ENCODE measurements at regions not wholly inside any gene's neighbourhood (a gene's known extent, or its start where the extent isn't known, plus 50 kb on each side); places are given as distances from the start of the nearest gene placed in this dataset.

DNA sequence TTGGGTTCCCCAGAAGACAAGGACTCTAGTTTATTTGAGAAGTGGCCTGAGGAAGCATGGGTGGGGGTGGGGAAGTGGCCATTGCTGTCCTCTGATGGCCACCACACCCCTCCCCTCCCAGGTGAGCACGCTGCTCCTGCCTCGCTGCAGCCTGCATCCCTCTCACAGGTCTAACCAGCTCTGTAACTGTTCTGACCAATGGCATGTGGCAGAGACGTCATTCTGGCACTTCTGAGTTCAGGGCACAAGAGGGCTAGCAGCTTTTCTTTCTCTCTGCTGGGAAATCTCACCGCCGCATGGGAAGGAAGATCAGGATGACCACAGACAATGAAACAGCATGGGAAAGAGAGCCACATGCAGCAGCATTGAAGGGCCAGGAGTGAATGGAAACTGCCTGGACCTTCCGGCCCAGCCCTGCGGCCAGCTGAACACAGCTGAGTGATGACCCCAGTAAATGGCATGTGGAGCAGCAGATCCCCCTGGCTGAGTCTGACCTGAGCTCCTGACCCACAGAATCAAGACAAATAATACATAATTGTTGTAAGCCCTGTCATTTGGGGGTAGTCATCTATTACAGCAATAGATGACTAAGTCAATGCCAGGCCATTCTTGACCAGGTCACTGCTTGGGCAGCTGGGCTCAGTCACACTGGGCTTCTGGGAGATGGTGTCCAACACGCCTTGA lies 179.8 kb downstream of the LINC00237 start:
- POLR2A ChIA-PET = no interaction called here
- Histone ChIP-seq H3K4me3 (ENCODE audit: low read depth, low read length) (no peak overlapping the region), H3K36me3 (ENCODE audit: control insufficient read depth, insufficient read depth, low read length) (no peaks in the 10 kb centered on the region), H3K27me3 (ENCODE audit: control insufficient read depth, insufficient read depth, low read length) (no peaks in the 10 kb centered on the region)
- TF ChIP-seq, protein P1, sequence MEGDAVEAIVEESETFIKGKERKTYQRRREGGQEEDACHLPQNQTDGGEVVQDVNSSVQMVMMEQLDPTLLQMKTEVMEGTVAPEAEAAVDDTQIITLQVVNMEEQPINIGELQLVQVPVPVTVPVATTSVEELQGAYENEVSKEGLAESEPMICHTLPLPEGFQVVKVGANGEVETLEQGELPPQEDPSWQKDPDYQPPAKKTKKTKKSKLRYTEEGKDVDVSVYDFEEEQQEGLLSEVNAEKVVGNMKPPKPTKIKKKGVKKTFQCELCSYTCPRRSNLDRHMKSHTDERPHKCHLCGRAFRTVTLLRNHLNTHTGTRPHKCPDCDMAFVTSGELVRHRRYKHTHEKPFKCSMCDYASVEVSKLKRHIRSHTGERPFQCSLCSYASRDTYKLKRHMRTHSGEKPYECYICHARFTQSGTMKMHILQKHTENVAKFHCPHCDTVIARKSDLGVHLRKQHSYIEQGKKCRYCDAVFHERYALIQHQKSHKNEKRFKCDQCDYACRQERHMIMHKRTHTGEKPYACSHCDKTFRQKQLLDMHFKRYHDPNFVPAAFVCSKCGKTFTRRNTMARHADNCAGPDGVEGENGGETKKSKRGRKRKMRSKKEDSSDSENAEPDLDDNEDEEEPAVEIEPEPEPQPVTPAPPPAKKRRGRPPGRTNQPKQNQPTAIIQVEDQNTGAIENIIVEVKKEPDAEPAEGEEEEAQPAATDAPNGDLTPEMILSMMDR (IDR thresholded peaks at IDR 0.05; ENCODE audit: insufficient read depth, low read depth, low read length) = no peak
- CTCF ChIA-PET = interaction anchor here (0.7 kb wide), 1 partner anchor 531 kb away, joined by 3 read pairs; no protein-coding TSS in a partner anchor
- DNase-seq (ENCODE audit: low read depth) = no peak

DNA sequence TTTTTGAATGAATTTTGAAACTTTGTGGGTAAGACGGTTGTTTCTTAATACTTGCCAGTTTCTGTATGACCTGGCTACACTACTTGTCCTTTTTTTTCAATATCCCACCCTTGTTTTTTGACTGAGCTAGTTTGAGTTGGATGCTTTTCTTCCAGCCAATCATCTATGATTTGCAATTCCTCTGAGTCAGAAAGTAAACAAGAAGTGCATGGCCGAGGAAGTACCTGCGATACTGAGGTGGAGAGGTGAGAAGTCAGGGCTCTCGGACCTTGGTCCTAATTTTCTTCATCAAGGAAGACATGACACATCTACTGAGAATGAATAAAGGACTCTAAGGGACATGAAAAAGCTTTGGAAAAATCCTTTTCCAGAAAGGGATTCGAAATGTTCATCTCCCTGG lies 185.7 kb downstream of the LINC00237 start:
- Histone ChIP-seq H3K27me3 (ENCODE audit: control insufficient read depth, insufficient read depth, low read length) (no peaks in the 10 kb centered on the region), H3K4me3 (ENCODE audit: low read depth, low read length) (no peak overlapping the region), H3K36me3 (ENCODE audit: control insufficient read depth, insufficient read depth, low read length) (no peaks in the 10 kb centered on the region)
- no peak for DNase-seq (ENCODE audit: low read depth)
- TF ChIP-seq, protein P1 (IDR thresholded peaks at IDR 0.05; ENCODE audit: insufficient read depth, low read depth, low read length) = no peak
- CTCF ChIA-PET = no interaction called here
- POLR2A ChIA-PET = no interaction called here

DNA sequence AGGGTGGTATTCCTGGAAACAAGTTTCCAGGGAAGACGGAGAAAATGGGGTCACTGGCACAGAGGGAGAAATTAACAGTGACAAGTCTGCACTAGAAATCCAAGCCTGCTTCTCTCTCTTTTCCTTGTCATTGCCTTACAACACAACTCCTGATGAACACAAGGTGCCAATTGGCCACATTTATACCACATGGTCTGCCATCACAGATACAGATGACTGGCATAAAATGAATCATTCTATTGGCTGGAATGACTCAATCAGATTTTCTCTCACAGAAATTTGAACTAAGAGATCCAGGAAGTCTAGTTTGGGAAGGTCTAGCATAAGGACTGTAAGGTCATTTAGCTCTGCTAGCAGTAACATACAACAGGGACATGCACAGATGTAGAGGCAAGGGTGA lies 190.3 kb downstream of the LINC00237 start:
- CTCF ChIA-PET = no interaction called here
- DNase-seq (ENCODE audit: low read depth) = no peak
- no peak overlapping the region for H3K4me3 ChIP-seq (ENCODE audit: low read depth, low read length)
- no peaks in the 10 kb centered on the region for H3K27me3 ChIP-seq (ENCODE audit: control insufficient read depth, insufficient read depth, low read length)
- TF ChIP-seq, protein P1 (IDR thresholded peaks at IDR 0.05; ENCODE audit: insufficient read depth, low read depth, low read length) = no peak
- no peaks in the 10 kb centered on the region for H3K36me3 ChIP-seq (ENCODE audit: control insufficient read depth, insufficient read depth, low read length)
- POLR2A ChIA-PET = no interaction called here

DNA sequence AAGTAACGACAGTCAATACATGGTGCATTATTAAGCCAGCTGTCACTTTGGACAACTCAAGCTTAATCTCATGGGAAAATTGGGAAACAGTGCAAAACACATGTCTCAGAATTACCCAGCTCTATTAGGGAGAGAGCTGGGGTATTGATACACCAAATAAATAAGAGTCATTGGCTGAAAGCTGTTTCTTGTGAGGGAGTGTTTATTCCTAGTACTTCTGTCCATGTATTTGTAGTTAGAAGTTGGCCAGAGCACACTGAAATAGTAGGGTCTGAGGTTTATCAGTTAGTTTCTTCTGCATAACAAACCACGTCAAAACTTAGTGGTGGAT lies 192.0 kb upstream of the RALGAPA2 start:
- POLR2A ChIA-PET = no interaction called here
- H3K36me3 ChIP-seq (ENCODE audit: control insufficient read depth, insufficient read depth, low read length) = no peaks in the 10 kb centered on the region
- TF ChIP-seq, protein P1 (IDR thresholded peaks at IDR 0.05; ENCODE audit: insufficient read depth, low read depth, low read length) = no peak
- CTCF ChIA-PET = interaction anchor here (1.3 kb wide), 1 partner anchor 43 kb away, joined by 3 read pairs; no protein-coding TSS in a partner anchor
- no peak for DNase-seq (ENCODE audit: low read depth)
- H3K4me3 ChIP-seq (ENCODE audit: low read depth, low read length) = no peak overlapping the region
- no peaks in the 10 kb centered on the region for H3K27me3 ChIP-seq (ENCODE audit: control insufficient read depth, insufficient read depth, low read length)

DNA sequence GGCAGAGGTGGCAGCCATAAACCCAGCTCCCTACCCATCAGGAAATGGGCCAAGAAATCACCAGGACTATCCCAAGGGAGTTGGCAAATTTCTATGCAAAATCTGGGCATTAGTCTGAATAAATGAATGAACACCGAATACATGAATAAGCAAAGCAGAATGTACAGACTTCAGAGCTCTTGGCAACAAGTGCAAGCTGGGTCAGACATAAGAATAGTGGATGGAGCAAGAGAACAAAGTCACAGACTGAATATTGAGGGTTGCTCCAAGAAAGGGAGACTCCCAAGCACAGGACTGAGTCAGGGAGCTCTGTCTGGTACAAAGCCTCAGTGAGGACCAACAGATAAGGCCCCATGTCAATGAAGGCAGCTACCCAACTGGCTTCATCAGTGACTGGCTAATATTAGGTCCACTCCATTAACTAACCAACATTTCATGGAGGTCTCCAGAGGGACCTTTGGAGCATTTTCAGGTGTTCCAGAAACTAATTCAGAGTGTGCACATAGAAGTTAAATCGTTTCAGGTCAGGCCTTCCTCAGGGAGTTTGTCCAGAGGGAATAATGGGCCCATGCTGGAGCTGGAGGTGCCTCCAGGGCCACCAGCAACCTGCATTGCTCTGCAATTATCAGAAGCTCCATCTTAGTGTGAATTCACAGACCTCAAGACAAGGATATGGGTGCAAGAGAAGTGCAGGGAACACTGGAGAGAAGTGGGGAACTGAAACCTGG lies 191.5 kb upstream of the RALGAPA2 start:
- no peaks in the 10 kb centered on the region for H3K36me3 ChIP-seq (ENCODE audit: control insufficient read depth, insufficient read depth, low read length)
- H3K4me3 ChIP-seq (ENCODE audit: low read depth, low read length) = no peak overlapping the region
- TF ChIP-seq, protein P1 (IDR thresholded peaks at IDR 0.05; ENCODE audit: insufficient read depth, low read depth, low read length) = no peak
- DNase-seq (ENCODE audit: low read depth) = no peak
- ChIA-PET CTCF (interaction anchor here (1.3 kb wide), 1 partner anchor 43 kb away, joined by 3 read pairs; no protein-coding TSS in a partner anchor), POLR2A (no interaction called here)
- H3K27me3 ChIP-seq (ENCODE audit: control insufficient read depth, insufficient read depth, low read length) = no peaks in the 10 kb centered on the region
